GM19023 (cell line): ENCODE measurements at regions not wholly inside any gene's neighbourhood (a gene's known extent, or its start where the extent isn't known, plus 50 kb on each side); places are given as distances from the start of the nearest gene placed in this dataset.

Source experiments
- ATAC-seq: cut with Tn5 transposase; IDR thresholded peaks from one replicate; pipeline ENCODE4 v1.9.1; 2021; ENCODE audit warnings: mild to moderate bottlenecking, moderate library complexity; ENCODE audit not compliant: unreplicated experiment

DNA sequence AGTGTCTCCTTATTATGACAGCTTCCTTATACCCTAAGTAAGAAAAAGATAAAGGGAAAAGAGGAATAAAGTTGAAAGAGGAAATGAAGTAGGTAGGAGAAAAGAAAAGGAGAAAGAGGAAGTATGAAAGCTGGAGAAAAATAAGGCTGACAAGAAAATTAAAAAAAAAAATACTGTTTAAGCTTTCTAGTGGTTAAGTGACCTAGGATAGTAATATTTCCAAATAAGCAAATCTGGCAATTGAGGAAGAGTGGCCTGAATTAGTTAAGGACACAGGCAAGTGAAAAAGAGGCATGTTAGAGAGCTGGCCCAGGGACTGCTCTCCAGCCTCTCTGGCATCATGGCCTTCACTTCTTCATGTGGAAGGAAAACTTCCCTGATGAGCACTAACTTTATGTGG is 76.5 kb upstream of the ADGRF1 start:
- no peak for ATAC-seq

DNA sequence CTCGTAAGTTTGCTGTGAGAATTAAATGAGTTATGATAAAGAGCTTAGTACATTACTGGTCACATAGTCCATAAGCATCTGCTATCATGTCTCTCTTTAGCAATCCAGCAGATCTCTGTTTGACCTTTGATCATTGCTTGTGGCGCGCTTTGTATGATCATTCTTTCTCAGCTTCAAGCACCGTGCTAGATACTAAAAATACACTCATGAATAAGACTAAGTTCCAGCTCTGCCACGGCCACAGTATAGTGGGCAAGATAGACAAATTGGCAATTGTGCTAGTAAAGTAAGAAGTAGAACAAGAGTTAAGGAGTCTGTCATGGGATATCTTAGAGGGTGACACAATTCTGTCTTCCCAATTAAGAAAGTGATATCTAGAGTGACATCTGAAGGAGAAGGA is 75.2 kb upstream of the ADGRF1 start:
- ATAC-seq, result no peak

DNA sequence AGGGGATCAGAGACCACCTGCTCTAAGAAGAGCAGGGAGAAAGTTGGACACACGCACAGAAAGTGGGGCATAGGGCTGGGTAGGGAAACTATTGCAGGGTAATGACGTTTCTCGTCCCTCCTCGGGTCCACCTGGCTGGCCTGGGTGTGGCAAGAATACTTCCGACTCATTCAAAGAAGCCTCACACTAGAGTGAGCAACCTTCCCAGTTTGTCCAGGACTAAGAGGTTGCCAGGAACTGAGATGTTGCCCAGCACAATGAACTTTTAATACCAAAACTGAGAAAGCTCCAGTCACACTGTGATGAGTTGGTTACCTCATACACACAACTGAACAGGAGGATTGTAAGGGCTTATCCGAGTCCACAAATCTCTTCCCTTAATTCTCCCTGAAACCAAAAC is 74.5 kb upstream of the ADGRF1 start:
- ATAC-seq, result no peak

DNA sequence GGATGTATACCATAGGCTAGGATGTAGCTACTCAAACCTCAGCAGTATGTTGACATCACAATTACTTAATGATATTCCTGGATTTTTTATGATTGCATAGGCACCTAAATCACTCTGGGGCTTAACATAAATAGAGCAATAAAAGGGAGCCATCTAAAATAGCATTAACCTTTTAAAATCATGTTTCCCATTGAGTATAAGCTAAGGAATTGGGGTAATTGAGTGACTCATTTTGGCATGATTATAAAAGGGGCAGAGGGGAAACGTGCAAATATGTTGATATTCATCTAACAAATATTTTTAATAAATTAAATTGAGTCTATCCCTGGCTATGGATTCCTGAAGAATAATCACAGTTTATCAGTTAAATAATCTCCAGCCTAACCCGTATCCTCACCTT is 74.0 kb upstream of the ADGRF1 start:
- ATAC-seq, result no peak

DNA sequence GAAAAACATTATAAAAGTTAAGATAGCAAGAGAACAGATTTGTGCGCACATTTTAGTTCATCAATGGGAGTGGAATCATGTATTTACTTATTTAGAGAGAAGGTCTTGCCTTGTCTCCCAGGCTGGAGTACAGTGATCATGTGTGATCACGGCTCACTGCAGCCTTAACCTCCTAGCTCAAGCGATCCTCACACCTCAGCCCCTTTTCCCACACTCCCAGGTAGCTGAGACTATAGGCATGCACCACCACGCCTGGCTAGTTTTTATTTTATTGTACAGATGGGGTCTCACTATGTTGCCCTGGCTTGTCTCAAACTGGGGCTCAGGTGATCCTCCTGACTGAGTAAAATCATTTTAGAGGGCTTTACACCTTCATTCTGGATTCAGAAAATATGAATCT is 72.3 kb upstream of the ADGRF1 start:
- no peak for ATAC-seq

DNA sequence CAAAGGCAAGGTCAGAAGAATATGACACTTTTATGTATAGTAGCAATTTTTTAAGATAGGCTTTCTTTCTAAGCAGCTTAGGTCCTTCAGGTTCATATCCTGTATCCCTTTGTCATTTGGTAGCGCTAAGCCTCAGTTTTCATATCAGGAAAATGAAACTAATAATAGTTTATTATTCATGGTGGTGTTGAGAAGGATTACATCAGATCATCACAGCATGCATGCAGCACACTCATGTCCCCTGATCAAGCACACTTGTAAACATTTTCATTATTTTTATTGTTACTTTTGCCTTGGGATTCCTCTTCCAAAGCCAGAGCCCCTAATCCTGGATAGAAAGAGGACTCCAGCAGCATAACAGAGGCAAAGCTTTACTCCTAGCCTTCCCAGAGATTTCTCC is 70.2 kb upstream of the ADGRF1 start:
- ATAC-seq, result no peak

DNA sequence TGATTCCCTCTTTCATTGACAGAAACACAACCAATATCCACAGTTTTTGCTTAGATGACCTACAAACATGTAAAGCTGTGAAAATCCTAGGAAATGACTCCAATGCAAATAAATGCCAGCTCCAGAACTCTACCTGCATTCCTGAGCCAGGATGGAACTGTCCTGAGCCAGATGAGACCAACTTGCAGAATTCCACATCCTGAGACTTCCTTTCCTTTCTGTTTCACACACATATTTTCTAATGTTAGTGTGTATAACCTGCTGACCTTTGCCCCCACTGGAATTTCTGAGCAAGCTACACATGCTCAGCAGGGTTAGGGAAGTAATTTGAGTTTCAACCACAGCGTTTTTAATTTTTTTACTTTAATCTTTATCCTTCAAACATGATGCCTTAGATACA is 69.6 kb upstream of the ADGRF1 start:
- ATAC-seq, result no peak

DNA sequence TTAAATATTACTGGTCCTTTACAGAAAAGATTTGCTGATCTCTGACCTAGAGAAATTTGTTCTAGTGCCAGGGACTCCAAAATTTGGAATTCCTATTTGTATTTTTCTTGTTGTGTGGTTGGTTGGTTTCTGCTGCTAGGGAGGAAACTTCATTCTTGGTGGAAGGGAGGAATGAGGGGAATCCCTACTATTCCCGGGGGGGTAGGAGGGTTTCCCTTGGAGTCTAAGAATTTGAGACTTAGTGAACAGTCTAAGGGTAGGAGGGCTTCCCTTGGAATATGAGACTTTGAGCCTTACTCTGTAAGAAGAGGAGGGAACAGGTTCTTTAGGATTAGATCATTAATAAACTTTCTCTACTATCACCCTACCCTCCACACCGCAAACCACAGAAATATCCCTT is 67.1 kb upstream of the ADGRF1 start:
- no peak for ATAC-seq

DNA sequence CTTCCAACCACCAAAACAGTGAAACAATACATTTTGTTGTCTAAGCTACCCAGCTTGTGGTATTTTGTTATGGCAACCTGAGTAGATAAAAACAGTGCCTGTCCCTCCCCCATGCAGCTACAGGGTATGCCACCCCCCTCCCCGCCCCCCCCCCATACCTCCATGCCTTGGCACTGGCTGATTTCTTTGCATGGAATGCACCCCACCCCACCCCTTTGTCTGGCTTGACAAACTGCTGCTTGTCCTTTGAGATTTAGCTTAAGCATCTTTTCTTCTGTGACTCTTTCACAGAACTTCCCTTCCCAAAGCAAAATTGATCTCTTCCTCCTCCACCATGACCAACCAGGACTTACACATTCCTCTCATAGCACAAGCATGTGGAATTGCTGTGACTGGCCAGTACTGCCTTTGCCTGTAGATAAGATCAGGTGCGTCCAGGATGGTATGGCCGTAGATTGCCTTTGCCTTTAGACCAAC is 64.6 kb upstream of the ADGRF1 start:
- no peak for ATAC-seq

DNA sequence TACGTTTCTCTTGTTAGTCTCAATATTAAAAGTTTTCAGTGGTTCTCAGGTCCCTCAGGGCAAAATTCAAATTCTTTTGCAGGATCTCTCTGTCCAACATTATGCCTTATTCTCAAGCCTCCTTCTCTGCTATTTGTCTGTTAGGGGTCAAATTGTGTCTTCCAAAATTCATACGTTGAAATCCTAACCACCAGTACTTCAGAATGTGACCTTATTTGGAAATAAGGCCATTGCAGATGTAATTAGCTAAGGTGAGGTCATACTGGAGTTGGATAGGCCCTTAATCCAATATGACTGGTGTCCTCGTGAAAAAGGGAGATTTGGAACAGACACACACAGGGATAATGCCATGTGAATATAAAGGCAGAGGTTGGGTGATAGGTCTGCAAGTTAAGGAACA is 64.1 kb upstream of the ADGRF1 start:
- no peak for ATAC-seq

DNA sequence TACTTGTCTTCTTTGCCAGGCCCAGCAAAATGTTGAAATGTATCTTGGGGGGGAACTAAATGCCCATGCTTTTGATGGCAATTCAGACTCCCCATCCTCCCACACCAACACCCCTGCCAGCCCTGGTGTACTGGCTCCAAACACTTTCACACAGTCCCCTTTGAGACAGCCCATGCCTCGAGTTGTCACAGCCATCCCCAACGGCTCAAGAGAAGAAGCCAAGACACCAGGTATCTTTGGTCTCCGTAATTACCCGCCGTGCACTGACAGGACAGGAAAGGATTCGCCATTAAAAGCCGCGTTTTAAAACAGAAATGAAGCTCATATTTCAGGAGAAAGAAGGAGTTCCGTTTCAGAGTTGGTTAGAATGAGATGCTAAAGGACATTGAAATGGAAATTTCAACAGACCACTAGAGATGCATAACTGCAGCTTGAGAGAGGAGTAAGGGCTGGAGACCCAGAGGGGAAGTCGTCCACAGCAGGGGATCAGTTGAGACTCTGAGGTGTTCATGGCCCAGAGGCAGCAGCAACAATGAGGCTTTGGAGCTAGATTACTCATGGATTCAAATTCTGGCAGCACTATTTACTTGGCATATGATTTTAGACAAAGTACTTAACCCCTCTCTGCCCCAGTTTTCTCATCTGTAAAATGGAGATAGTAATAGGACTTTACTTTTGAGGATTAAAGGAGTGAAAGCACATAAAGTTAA is 63.5 kb upstream of the ADGRF1 start:
- no peak for ATAC-seq

DNA sequence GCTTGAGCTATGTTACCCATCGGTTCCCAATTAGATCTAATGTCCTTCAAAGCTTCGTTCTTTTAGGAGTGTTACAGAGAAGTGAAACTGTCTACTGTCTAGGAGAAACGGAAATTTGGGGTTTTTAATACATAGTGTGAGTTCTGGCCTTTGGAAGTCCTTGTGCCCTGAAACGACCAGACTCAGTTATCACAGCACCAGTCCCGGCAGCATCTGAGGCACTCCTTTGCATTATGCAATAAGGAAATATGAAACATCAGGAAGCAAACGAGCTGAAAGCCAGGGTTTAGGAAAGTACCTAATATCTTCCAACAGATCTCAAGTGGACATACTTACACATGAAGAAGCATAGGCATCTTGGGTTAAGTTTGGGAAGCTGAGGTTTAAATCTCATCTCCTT is 61.8 kb upstream of the ADGRF1 start:
- ATAC-seq, result no peak

DNA sequence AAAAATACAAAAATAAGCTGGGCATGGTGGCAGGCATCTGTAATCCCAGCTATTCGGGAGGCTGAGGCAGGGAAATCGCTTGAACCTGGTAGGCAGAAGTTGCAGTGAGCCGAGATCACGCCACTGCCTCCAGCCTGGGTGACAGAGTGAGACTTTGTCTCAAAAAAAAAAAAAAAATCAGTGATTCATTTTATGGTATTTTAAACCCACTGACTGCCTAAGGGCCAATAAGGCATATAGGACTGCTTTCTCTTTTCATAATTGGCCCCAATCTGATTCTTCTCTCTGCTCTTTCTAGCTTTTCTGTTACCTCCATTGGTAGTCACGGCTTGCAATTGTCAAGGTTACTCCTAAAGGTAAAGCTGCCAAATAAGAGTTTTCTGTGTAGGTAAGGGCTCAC is 60.2 kb upstream of the ADGRF1 start:
- no peak for ATAC-seq

DNA sequence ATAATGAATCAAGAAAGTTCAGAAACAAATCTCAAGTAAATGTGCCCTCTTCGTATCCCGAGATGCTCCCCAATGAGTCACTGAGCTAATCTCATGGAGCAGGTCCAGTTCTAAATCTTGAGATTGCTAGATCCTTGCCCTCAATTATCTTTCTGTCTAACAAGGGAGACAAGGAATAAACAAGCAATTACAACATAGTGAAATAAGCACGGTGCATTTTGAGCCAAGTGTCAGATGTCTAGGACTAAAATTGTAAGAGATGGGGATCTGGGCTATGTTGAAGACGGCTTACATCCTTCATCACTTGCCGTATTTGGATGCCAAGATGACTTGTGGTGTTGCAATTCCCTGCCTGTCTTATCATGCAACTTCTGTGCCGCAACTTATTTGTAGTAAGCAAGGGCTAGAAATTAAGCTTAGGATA is 56.5 kb upstream of the ADGRF1 start:
- no peak for ATAC-seq

DNA sequence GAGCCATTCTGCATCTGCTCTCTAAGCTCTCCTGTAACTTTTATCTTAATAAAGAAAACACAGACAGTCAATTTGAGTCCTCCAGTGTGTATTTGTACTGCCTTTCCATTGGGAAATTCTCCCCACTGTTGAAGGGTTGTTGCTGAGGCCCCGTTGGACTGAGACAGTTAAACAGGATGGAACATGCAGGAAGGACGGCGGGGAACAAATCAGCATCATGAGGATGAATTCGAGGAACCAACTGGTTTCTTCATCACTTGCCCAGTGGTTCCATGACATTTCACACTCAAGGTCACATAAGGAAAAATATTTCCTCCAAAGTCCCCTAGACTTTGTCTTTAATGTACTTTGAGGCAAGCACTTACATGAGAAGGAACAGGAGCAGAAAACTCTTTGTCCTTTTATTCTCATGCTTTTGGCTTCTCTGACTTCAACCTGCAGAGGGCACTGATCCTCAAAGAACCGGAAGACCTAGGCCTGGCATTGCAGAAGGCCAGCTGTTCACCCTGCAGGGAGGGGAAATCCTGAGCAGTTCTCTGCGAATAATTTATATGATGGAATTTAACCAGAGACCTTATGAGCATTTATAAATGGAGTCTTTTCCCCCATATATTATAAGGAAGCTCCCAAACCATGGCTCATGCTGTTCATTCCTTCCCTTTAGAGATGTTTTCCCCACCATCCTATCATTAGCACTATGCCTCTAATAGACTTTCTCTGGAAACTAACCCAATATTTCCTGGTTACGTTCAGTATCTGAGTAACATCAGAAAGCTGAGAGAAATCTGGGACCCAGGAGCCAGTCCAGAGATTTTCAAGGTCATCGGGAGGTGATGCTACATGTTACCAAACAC is 55.2 kb upstream of the ADGRF1 start:
- ATAC-seq, result peak; percentile 98

DNA sequence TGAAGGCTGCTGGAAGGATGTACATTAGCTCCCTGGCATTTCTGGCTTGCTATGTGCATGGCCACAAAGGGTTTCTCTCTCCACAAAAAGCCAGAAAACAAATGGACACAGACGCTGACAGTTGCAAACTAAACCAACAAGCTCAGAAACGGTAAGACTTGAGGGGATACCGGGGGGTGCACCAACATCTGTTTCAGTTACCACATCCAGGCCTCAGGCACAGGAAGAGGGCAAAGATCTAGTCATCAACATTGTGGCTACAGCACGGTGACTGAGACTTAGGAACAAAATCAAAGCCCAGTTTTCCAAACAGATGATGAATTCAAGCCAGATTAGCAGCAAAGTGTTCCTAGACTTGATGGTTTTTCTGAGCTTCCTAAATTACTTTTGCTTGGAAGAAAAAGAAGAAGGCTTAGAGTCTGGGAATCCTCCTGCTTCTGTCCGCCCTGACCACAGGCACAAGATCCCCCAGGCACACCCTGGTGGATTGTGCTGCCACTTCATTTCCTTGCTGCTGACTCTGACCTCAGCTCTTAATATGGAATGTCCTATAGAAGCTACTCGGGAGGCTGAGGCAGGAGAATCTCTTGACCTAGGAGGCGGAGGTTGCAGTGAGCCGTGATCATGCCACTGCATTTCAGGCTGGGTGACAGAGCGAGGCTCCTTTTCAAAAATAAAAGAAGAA is 54.2 kb upstream of the ADGRF1 start:
- no peak for ATAC-seq

DNA sequence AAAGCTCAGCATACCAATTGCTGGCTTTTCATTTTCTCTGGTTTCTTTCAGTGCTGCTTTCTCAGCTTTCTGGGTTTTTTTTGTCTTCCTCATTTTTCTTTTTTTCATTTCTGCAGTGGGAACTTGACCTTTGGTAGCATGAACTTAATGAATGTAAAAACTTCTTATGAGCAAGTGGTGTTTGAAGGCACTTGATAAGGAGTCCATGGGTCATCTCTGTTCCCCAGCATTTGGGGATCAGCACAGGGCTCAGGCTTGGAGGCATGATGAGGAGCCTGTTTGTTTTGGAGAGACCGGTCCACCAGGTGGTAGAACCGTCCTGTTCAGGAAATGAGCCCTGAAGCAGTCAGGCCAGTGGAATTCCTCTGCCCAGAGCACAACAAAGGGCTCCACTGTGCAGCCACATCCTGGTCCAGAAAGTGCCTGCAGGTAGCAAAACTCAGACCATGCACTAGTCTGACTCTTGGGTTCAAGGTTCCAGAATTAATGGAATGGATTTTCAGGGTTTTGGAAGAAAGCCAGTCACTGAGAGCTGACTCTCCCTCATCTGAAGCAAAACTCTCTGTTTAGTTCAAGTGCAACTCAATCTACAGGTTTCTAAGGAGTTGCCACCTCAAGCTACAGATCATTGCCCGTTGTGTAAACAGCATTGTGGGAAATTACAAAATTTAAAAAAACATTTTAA is 52.3 kb upstream of the ADGRF1 start:
- ATAC-seq, result no peak

DNA sequence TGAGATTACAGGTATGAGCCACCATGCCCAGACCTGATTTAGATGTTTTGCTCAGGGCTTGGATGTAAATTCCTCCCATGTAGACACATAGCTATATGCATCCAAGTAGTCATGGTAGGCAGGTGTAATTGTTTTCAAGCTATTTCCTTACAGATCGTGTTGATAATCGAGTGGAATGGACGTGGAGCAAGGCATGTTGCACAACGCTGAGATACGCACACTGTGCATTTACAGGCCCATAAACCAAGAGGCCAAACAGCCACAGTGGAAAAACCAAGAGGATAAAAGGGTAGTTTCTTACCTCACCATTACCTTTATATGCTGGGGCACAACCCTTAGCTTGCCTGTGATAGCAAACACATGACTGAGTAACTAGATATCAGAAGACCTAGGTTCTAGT is 51.0 kb upstream of the ADGRF1 start:
- no peak for ATAC-seq

DNA sequence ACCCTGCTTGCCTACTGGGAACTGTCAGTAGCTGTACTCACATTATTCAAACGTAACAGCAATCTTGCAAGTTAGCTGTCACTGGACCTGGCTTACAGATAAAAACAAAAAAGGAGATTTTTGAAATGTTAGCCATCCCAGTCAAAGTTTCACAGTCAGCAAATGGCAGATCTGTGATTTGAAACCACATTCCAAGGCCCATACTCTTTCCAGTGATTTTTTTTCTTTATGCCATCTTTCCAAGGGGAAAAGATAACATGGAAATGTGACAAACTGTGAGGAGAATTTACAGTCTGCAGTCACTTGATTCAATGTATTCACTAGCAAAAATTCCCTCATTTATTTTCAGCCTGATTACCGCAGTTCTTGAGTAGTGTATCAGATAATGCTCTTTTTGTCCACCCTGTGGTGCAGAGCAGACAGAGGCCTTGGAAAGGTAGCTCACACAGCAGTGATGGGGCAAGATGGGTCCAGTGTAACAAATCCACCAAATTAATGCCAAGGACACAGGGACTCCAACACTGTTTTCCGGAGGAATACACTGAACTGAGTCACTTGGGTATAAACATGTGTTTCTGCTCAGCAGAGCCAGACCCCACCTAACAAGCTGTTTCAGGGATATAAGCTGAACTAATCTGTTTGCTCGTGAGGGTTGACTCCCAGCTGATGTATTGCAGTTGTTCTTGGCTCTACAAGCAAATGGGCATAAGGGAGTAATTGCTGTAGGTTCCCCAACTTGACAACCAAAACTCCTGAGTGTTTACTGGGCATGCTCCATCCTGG is 49.9 kb upstream of the ADGRF1 start:
- no peak for ATAC-seq
